ENCODE measurements at regions not wholly inside any gene's neighbourhood (a gene's known extent, or its start where the extent isn't known, plus 50 kb on each side); places are given as distances from the start of the nearest gene placed in this dataset.

- DNase-seq (ENCODE audit: low read depth, low spot score): no peak
- no peak overlapping the region for H3K27ac ChIP-seq (ENCODE audit: low read length)
- no peak overlapping the region for H3K4me3 ChIP-seq (ENCODE audit: low read depth in 2 of 2, low read length in 2 of 2)
- in situ Hi-C loops (cut with HindIII; ENCODE audit: low pct_unique_long_range_greater_than_20kb, low sequenced_read_pairs) (no loop called here), intact Hi-C loops (cut with micrococcal nuclease; ENCODE audit: unreplicated experiment) (no loop called here)
- no peaks in the 10 kb centered on the region for H3K36me3 ChIP-seq (ENCODE audit: control insufficient read depth, insufficient read depth, low read length)
- ATAC-seq: no peak
- ChIA-PET CTCF (no interaction called here), POLR2A (no interaction called here)
- H3K9me3 ChIP-seq (ENCODE audit: control insufficient read depth, insufficient read depth, low read depth, low read length): no peaks in the 10 kb centered on the region
- H3K27me3 ChIP-seq (ENCODE audit: control insufficient read depth, insufficient read depth, low read length): no peaks in the 10 kb centered on the region
- no peaks in the 10 kb centered on the region for H3K4me1 ChIP-seq (ENCODE audit: control insufficient read depth, insufficient read depth, low read length)
- no TSS peak for BruUV-seq (replicated peaks)
- TF ChIP-seq REST (IDR thresholded peaks at IDR 0.05; ENCODE audit: insufficient read depth in 1 of 2, low read depth in 2 of 2, low read length in 1 of 2) (no peak), TCF7L2 (IDR thresholded peaks at IDR 0.05; ENCODE audit: low read depth, low read length) (no peak), POLR2AphosphoS5 (IDR thresholded peaks at IDR 0.05; ENCODE audit: low read depth, low read length) (no peak), SIN3A (IDR thresholded peaks at IDR 0.05; ENCODE audit: borderline replicate concordance, insufficient read depth, low read depth, low read length) (no peak), CTCF (IDR thresholded peaks at IDR 0.05) (no peak)
These were observed 166.9 kb upstream of the PRMT6 start for GRCh38 chr1:106889583-106889982.

GRCh38 chr1:106897976-106898375 is 158.5 kb upstream of the PRMT6 start:
- Histone ChIP-seq H3K4me3 (ENCODE audit: low read depth in 2 of 2, low read length in 2 of 2) (no peak overlapping the region), H3K9me3 (ENCODE audit: control insufficient read depth, insufficient read depth, low read depth, low read length) (no peaks in the 10 kb centered on the region), H3K27ac (ENCODE audit: low read length) (no peak overlapping the region), H3K36me3 (ENCODE audit: control insufficient read depth, insufficient read depth, low read length) (no peaks in the 10 kb centered on the region), H3K4me1 (ENCODE audit: control insufficient read depth, insufficient read depth, low read length) (no peaks in the 10 kb centered on the region), H3K27me3 (ENCODE audit: control insufficient read depth, insufficient read depth, low read length) (no peaks in the 10 kb centered on the region)
- CTCF ChIA-PET: no interaction called here
- ATAC-seq (no peak), DNase-seq (ENCODE audit: low read depth, low spot score) (no peak)
- intact Hi-C loops (cut with micrococcal nuclease; ENCODE audit: unreplicated experiment) (no loop called here), in situ Hi-C loops (cut with HindIII; ENCODE audit: low pct_unique_long_range_greater_than_20kb, low sequenced_read_pairs) (no loop called here)
- POLR2A ChIA-PET: interaction anchor here (0.8 kb wide), 1 partner anchor 13 kb away, joined by 3 read pairs; no protein-coding TSS in a partner anchor
- TF ChIP-seq POLR2AphosphoS5 (IDR thresholded peaks at IDR 0.05; ENCODE audit: low read depth, low read length): no peak
- TF ChIP-seq SIN3A (IDR thresholded peaks at IDR 0.05; ENCODE audit: borderline replicate concordance, insufficient read depth, low read depth, low read length): no peak
- no peak for TF ChIP-seq TCF7L2 (IDR thresholded peaks at IDR 0.05; ENCODE audit: low read depth, low read length)
- TF ChIP-seq REST (IDR thresholded peaks at IDR 0.05; ENCODE audit: insufficient read depth in 1 of 2, low read depth in 2 of 2, low read length in 1 of 2): no peak
- TF ChIP-seq CTCF (IDR thresholded peaks at IDR 0.05): no peak
- BruUV-seq (replicated peaks): no TSS peak

Data from Panc1 (cell line).